ENCODE measurements at regions not wholly inside any gene's neighbourhood (a gene's known extent, or its start where the extent isn't known, plus 50 kb on each side); places are given as distances from the start of the nearest gene placed in this dataset.

DNA sequence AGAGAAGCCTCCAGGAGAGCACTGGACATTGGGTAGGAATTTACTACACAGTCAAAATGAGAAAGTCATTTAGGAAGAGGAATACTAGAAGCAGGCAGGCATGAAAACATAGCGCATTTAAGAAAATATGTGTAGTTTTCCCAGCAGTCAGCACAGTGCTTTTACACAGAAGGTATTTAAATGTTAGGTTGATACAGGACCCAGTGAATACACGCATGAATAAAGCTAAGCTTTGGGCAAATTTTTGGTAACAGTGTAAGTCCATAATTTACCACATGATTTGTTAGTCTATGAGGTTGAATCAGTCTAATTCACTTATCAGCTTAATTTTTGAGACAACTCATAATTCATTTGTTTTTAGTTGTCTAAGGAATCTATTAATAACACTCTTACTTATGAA is 421.7 kb upstream of the CDH20 start:
- no peak overlapping the region for H2BK5ac ChIP-seq (ENCODE audit: insufficient read length, low read length)
- Mint-ChIP-seq H3K9me3 (no peaks in the 10 kb centered on the region), H3K27ac (no peak overlapping the region), H3K4me3 (no peak overlapping the region), H3K36me3 (ENCODE audit: insufficient read depth in 1 of 3, low read depth in 3 of 3) (no peaks in the 10 kb centered on the region), H3K4me1 (peaks cover 6 to 13% of the 10 kb centered on the region in 2 experiments), H3K27me3 (ENCODE audit: low read depth) (no peaks in the 10 kb centered on the region)
- H2BK120ac ChIP-seq (ENCODE audit: low read depth, low read length, poor library complexity, severe bottlenecking) = no peak overlapping the region
- H3K18ac ChIP-seq (ENCODE audit: insufficient read length, low read depth, low read length) = no peak overlapping the region
- DNase-seq = no peak
- no peak overlapping the region for H2BK20ac ChIP-seq (ENCODE audit: low read depth, low read length, poor library complexity, severe bottlenecking)
- no peaks in the 10 kb centered on the region for H3K23me2 ChIP-seq (ENCODE audit: insufficient read length, low read depth, low read length, poor library complexity, severe bottlenecking)
- H3K4me2 ChIP-seq (ENCODE audit: insufficient read depth, insufficient read length, low read length) = no peak overlapping the region
- TF ChIP-seq, protein P1, sequence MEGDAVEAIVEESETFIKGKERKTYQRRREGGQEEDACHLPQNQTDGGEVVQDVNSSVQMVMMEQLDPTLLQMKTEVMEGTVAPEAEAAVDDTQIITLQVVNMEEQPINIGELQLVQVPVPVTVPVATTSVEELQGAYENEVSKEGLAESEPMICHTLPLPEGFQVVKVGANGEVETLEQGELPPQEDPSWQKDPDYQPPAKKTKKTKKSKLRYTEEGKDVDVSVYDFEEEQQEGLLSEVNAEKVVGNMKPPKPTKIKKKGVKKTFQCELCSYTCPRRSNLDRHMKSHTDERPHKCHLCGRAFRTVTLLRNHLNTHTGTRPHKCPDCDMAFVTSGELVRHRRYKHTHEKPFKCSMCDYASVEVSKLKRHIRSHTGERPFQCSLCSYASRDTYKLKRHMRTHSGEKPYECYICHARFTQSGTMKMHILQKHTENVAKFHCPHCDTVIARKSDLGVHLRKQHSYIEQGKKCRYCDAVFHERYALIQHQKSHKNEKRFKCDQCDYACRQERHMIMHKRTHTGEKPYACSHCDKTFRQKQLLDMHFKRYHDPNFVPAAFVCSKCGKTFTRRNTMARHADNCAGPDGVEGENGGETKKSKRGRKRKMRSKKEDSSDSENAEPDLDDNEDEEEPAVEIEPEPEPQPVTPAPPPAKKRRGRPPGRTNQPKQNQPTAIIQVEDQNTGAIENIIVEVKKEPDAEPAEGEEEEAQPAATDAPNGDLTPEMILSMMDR (conservative IDR thresholded peaks at IDR 0.05) = no peak
- H3K9ac ChIP-seq (ENCODE audit: extremely low read depth, insufficient read length, low read length) = no peak overlapping the region
- H4K91ac ChIP-seq (ENCODE audit: insufficient read length, low read depth, low read length) = no peak overlapping the region
- no peak overlapping the region for H3K4ac ChIP-seq (ENCODE audit: low read depth, low read length)
- no peak overlapping the region for H2AFZ ChIP-seq (ENCODE audit: low read length)
- no peaks in the 10 kb centered on the region for H3K79me2 ChIP-seq (ENCODE audit: insufficient read depth, low read length)
- no peaks in the 10 kb centered on the region for H3K79me1 ChIP-seq (ENCODE audit: insufficient read depth, low read depth, low read length, poor library complexity, severe bottlenecking)
- no peak overlapping the region for H2AK5ac ChIP-seq (ENCODE audit: insufficient read length, low read length)
- H2BK12ac ChIP-seq (ENCODE audit: insufficient read length, low read depth, low read length) = no peak overlapping the region
- no peak overlapping the region for H3K27ac ChIP-seq (ENCODE audit: insufficient read length, low read depth, low read length)
- peaks cover 2% of the 10 kb centered on the region; the same call in 1 of the 2 replicates for H3K4me1 ChIP-seq (ENCODE audit: insufficient read depth, low read length)
- no peaks in the 10 kb centered on the region for H3K27me3 ChIP-seq (ENCODE audit: insufficient read depth, low read length)
- H3T11ph ChIP-seq (ENCODE audit: low read length) = no peak overlapping the region
- no peak overlapping the region for H2BK15ac ChIP-seq (ENCODE audit: low read depth, low read length)
- no peaks in the 10 kb centered on the region for H4K20me1 ChIP-seq (ENCODE audit: control insufficient read depth, insufficient read depth, insufficient read length)
- no peak overlapping the region for H4K8ac ChIP-seq (replicated peaks; ENCODE audit: insufficient read length, low read depth, low read length)
- H3K14ac ChIP-seq (ENCODE audit: insufficient read depth, low read length) = no peak overlapping the region
- no peak overlapping the region for H4K5ac ChIP-seq (ENCODE audit: insufficient read length, low read depth, low read length)
- H3K23ac ChIP-seq (ENCODE audit: insufficient read length, low read depth, low read length) = no peak overlapping the region
- no CpG with 5 or more reads among the region's 2 CpGs for WGBS (ENCODE audit: extremely low coverage, insufficient read length, low lambda C conversion rate)
- H3K56ac ChIP-seq (ENCODE audit: insufficient read length, low read depth, low read length) = no peak overlapping the region
- no peaks in the 10 kb centered on the region for H3K9me3 ChIP-seq (ENCODE audit: control insufficient read depth, low read depth, low read length)
